Central memory CD4-positive, alpha-beta T cell (primary cell): ENCODE measurements at regions not wholly inside any gene's neighbourhood (a gene's known extent, or its start where the extent isn't known, plus 50 kb on each side); places are given as distances from the start of the nearest gene placed in this dataset.
"Not testable (repeated sequence)": the region's sequence is repeated elsewhere in the genome, so short reads cannot be mapped to it uniquely, and the experiment has no call there.

ENCODE experiments used
- DNase-seq: peaks from one replicate; pipeline ENCODE4 v3.0.0; 2022

DNA sequence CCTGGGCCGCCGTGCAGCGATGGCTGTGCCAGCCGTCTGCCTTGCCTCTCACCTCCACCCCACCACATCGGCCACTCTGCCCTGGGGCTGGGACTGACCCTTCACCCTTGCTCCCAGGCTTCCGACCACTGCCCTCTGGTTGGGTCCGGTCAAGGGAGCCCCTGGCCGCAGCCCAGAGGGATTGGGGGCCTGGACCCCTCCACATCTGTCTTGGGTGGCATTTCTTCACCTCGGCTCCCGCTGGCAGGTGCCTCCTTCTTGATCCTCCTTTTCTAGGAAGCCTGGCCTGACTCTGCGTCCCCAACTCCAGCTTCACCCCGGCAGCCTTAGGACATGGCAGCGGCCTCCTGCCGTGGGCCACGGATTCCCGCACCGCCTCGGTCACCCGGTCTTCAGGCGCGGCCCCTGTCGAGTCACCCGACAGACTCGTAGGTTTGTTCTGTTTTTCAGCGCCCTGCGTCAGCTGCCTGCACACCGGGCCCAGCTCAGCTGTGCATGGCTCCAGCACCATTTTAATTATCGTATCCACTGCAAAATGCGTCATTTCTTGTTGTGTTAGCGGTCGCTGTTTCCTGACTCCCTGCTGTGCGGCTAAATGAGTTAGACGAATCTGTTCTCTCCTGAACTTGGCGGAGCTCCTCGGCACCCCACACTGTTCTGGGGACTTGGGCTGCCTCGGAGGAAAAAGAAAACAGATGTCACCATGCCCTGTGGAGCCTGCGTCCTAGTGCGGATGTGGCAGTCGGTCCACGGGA is 124.0 kb downstream of the FAM53A start:
- DNase-seq = no peak

DNA sequence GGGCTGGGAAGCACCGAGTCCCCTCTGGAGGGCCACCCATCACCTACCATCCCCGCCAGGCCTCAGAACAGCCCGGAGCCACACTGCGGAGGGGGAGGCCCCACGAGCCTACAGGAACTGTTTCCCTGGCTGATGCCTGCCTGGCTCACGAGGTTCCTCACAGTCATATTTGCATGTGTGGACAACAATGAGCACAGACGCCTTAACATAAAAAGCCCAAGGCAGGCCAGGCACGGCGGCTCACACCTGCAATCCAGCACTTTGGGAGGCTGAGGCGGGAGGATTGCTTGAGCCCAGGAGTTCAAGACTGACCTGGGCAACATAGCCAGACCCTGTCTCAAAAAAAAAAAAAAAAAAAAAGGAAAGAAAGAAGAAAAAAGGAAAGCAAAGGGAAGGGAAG is 125.9 kb downstream of the FAM53A start:
- no peak for DNase-seq

DNA sequence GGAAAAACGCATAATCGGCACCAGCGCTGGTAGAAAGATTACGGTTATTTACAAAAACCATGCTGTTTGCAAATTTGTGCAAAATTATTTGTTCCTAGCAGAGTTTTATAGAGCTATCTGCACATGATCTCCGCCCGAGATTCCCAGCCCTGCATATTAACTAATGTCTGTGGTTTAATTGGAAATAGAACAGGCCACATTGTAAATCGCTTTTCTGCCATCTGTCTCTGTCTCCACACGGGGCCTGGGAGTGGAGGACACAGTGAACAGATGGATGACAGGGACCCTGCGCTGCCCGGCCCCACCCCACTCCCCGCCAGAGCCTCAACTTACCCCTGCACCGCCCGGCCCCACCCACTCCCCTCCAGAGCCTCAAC is 126.9 kb downstream of the FAM53A start:
- no peak for DNase-seq

DNA sequence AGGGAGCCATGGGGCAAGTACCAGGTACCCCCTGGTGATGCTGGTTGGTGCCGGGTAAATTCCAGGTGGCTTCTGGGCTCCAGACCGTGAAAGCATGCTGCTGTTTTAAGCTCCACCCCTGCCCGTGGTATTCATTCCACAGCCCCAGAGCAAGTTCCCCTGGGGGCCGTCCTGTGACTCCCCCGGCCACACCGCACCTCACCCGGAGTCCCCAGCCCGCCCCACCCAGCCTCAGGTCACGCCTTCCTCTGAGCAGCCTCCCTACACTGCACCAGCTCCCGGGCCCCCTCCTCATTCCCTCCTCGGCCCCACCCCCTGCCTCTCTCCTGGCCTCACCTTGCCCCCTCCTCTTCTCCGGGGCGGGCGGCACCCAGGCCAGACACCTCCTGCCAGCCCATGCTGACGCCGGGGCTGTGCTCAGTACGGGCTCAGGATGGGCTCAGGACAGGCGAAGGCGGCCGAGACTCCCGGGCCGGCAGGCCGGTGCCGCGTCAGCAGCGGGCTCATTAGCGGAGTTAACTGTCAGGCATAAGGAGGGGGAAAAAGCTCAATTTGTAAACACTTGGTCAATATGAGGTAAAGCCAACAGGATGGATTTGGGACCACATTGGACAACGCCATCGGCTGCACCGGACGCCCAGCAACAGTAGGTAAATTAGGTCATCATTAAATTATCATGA is 127.4 kb downstream of the FAM53A start:
- no peak for DNase-seq

DNA sequence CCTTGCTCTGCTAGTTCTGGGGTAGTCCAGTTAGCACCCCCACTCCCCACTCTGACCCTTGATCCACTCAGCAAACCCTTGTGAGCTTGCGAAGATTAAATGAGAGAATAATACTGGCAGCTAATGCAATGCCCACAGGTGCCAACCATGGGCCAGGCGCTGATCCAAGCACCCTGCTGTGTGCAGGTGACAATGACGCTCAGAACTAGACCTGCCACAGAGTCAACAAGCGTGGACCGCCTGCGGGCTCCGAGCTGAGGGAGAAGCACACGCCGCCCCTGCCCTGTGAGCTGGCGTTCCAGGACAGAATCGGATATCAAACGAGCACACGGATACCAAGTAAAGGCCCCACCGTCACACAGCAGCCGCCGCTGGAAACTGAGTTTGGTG is 129.2 kb downstream of the FAM53A start:
- DNase-seq = no peak

DNA sequence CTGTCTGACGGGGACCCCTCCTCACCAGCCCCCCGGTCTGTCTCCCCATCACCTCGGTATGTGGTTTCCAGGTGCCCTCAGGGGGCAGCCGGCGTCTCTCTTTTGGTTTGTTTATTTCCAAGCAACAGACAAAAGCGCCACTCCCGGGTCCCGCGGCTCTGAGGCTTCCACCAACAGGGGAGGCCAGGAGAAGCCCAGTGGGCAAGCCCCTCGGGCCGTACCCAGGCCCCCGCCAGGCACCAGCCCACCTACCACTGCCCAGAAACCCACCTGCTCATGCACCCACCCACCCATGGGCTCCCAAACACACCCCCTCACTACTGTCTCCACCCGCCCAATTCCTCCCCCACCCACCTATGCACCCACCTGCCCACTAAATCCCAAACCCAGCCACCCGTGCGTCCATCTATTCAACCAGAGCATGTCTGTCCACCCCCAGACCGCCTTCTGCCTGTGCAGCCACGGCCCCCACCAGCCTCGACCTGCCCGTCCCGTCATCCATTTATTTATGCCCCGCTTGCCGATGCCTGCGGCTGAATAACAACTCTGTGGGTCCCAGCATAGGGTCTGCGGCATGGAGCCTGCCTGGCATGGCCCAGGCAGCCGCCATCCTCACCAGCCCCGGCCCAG is 129.8 kb downstream of the FAM53A start:
- DNase-seq = no peak

DNA sequence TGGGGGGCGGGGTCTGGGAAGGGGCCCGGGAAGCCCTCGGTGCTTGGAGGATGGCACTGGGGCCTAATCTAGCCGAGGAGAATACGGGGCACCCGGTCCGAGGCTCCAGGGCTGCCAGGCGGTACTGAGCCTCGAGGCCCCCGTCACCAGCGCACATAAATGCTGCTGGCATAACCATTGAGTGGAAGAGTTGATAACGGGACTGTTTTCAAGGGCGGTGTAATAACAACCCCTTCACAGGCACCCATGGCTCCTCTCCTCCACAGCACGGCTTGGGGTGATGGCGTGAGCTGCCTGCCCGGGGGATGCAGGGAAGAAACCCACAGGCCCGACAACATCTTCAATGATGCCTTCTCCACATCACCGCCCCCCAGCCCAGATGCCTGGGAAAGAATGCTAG is 130.7 kb downstream of the FAM53A start:
- DNase-seq = no peak

DNA sequence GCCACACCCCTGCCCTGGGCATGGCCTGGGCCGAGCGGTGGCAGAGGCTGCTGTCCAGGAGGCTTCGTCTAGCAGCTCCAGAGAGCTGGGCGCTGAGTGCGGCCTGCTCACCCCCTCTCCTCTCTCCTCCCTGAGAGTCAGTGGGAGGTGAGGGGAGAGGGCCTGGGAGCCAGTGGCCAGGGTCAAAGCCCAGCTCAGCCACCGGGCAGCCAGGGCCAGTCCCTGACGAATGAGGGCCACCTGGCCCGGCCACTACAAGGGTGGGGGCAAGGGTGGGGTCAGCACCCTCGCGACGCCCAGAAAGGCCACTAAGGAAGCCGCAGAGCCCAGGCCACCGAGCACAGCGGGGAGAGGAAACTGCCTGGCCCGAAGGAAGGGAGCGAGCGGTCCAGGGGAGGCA is 131.7 kb downstream of the FAM53A start:
- no peak for DNase-seq

DNA sequence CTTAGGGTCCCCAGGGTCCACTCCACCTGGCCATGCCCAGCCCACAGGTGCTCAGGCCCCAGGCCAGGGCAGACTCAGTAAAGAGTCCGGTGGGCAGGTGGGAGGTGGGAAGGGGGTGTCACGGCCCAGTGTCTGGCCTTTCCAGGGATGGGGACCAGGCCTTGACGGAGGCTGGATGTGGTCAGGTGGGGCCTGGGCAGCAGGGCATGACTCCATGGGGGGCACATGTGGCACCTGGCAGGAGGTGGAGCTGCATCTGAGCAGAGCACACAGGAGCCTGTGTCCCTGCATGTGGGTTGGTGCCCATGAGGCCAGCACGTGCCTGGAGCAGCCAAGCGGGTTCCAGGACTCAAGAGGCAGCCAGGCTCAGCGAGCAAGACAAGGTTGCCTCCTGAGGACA is 132.9 kb downstream of the FAM53A start:
- no peak for DNase-seq

DNA sequence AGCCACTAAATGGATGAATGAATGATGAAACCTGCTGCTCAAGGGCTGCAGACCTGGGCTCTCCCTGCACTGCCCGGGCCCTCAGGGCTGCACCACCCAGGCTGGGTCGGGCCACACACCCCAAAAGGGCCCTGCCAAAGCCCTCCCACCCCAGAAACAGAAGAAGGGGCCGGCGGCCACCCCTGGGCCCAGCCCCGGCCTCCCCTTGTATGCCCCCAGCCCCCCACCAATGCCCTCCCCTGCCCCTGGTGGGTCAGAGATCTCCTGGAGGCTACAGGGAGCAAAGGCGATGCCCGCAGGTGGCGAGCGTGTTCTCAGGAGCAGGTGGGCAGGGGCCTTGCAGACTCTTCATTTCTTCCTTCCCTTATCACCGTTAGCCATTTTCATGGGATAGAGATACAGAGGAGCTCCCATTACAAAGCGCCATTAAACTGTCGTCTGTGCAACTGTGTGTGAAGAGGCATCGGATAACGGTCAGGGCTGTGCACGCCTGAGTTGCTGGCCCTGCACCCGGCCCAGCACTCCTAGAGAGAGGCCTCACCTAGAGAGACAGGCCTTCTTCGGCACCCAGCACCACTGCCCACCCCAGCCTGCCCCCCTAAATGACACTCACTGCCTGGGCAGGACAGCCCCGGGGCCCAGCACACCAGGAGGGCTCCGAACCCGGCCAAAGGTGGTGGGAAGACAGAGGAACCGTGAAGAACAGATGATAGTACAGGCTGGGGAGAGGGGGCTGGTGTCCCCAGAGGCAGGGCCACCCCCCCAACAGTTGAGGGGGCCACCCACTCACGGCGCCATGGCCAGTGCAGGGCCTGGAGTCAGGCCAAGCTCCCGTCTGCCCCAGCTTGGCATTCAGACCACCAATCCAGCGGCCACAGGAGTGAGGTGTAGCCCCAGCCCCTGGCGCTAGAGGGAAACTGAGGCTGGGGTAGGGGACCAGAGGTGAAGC is 133.7 kb downstream of the FAM53A start:
- no peak for DNase-seq

DNA sequence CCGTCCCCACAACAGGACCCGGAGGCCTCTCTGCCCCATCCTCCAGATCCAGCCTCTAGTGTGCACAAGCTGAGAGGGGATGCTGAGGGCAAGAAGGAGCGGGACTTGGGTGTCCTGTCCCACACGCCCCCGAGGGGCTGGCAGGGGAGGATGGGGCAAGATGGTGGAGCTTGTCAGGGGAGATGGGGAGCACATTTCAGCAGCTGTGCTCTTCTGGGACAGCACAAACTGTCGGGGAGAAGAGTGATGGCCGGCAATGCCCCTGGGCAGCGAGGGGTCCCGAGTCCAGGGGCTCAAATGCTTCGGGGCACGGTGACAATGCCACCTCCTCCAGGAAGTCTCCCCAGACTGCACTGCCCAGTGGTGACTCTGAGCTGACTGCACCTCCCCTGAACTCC is 134.5 kb downstream of the FAM53A start:
- DNase-seq = no peak

DNA sequence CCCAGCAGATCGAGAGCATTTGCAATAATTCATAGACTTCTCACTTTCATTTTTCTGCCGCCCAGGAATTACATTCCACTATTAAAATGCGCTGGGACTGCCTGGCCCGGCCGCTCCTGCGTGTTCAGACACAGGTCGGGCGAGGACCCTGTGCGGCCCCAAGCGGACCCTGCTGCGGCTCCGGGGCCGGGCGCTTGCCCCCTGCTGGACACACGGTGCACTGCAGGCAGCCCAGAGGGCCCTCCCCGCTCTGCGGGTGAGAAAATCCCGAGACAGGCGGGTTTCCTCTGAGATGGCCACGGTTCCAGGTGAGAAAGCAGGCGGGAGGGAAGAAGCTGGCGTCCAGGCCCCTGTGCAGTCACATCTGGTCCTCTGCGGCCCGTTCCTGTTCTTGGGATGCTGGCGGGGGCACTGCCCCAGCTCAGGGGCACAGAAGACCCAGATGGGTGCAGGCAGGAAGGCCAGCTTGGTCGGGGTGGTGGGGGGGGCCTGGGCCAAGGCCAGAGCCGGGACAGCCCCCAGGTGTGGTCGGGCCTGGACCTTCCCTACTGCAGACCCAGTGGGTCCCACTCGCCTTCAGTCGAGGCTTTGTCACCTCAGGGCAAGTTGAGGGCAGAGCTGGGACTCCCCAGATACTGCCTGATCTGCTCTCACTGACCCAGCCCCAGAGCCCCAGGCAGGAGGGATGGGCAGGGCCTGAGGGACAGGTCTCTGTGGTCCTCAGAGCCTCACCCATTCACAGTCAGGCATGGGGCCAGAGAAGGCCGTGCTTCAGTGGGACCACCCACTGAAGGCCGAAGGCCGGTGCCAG is 135.1 kb downstream of the FAM53A start:
- peak; percentile 42 for DNase-seq

DNA sequence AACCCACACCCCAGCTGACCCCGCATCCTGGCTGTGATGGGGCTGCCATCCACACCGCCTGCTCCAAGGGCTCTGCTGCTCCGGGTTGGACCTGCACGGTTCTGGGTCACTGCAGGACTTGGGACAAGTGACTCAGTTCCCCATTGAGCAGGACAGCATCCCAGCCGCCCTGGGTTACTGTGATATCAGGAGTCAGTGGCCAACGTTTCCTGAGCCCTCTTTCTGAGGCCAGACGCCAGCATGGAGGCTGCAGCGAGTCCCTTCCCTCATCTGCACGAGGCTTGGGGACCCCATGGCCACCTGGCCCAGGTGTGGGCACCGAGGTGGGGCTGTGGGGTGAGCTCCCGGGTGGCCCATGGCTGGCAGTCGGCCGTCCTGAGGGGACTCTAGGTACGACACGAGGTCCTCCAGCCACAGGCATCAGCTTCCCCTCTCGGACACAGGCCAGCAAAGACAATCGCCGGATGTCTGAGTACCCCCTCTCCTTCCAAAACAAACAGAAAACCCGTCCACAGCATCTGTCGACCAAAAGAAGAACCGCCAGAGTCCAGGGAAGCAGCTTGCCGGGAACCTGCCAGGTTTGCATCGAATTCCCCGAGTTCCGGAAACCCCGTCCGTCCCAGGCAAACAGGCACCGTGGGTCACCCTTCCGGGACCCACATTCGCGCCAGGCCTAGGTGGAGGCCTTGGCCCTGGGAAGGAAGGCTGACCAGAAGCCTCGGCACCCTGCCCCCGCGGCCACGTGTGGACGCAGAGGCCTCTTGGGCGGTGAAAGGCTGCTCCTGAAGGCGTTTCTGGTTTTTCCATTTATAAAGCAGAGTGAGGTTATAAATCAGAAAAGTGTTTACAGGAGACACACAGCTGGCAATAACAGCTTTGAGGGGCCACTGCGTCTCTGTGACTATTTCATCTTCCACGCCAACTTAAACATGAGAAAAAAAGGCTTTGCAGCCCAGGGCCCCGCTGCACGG is 136.0 kb downstream of the FAM53A start:
- no peak for DNase-seq

DNA sequence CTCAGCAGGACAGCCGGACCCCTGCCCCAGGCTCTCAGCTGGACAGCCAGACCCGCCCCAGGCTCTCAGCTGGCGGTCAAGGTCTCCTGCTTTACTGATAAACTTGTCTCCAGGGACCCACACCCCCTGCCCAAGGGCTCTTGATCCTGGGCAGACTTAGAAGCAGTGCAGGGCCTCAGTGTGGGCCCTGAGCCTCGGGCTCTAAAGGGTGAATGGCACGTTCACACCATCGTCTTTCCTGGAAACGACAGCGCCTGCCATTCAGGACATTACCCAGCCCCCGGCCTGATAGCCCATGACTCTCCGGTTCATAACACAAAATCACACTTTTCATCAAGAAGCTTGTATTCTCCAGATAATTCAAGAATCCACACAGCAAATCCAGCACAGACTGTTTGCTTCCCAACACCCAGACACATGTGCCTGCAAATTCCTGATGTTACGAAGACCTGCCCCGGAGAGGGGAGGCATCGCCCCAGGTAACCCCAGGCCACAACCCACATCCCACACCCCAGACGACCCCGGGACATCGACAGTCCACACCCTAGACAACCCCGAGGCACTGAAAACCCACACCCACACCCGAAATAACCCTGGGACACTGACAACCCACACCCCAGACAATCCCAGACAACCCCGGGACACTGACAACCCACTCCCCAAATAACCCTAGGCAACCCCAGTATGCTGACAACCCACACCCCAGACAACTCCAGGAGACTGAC is 136.8 kb downstream of the FAM53A start:
- no peak for DNase-seq

DNA sequence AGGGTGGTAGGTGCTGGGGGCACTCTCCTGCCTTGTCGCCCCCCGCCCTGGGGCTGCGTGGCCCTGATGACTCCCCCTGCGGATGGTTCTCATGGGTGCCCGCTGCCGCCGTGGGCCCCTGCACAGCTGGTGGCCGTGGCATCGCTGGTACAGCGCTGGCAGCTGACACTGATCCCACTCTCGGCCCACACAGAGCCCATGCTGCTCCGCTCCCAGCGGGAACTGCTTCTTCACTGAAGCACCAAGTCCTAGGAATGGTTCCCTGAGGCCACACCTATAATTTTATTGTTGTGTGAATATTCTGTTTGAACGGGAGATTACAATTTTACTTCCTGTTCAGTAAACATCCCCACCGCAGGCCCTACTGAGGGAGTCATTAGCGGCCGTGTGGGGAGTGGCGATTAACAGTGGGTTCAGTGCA is 138.6 kb upstream of the NKX1-1 start:
- DNase-seq = no peak

DNA sequence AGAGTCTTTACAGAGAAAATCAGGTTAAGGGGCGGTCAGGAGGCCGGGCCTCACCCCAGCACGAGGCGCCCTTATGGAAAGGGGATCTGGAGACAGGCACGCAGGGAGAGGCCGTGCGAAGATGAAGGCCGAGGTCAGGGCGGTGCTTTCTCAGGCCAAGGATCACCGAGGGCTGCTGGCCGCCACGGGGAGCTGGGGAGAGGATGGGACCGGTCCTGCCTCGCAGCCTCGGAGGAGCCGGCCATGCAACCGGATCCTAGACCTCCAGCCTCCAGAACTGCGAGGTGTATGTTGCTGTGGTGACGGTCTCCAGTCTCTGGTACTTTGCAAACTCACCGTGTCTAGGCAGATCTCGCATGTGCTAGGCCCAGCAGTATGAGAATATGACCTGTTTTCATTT is 138.2 kb upstream of the NKX1-1 start:
- DNase-seq = not testable (repeated sequence)

DNA sequence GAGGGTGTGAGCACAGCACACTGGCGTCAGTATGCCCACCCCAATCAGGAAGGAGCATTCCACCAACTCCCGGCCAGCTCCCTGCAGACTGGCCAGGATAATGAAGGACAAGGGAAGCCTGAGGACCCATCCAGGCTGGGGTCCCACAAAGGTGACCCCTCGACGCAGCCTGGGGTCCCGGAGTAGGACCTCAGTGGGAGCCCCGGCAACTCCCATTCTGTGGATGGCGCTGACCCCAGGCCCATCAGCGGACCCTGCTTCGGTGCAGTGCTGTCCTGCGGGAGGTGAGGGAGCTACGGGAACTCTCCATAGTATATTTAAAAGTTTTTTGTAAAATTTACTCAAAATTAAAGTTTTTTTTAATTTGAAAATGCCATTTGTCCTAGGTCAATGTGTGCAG is 137.7 kb upstream of the NKX1-1 start:
- no peak for DNase-seq

DNA sequence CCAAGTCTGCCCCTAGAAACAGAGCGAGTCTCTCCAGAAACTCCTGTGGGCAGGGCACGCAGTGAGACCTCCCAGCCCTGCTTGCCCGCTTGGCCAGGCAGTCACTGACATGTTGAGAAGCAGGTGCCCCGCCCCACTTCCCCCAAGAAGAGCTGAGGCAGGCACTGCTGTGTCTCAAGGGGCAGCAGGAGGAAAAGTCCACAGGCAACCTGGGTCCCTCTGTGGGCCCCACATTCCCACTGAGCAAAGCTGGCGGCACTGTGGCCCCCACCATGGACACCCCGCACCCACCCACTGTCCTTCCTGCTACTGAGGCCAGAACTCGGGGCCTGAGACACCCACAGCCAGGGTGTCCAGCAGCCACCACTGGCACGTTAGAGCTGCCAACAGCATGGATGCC is 137.3 kb upstream of the NKX1-1 start:
- no peak for DNase-seq

DNA sequence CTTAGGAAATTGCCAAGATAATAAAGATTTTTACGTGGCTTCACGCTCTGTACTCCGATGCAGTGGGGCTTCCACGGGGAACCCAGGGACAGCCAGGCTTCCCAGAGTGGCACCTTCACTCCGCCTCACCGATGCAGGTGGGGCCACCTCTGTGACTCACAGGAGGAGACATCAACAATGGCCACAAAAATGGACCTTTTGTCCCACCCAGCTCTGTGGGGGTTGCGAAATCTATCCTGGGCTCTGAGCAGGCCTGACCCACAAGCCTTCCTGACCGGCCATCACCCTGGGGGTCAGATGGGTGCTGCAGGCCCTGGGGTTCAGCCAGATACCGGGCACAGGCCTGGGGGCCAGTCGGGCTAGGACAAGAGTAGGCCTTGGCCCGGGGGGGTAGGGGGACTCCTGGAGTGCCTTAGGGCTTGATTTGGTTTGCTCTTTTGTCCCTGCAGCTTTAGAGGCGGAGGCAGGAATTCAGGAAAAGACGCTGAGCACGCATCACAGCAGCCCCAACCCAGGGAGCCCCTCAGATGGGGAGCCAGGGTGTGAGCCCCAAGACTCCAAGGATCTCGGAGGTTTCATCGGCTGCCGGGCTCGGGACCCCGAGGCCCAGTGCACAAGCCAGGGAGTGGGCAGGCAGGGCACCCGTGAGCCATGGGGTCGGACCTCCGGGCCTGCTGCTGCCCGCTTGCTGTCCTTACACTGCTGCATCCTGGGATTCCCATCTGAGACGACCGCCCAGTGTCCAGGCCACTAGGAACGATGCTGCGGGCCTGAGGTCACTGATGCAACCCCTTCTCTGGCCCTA is 136.5 kb upstream of the NKX1-1 start:
- DNase-seq = no peak

DNA sequence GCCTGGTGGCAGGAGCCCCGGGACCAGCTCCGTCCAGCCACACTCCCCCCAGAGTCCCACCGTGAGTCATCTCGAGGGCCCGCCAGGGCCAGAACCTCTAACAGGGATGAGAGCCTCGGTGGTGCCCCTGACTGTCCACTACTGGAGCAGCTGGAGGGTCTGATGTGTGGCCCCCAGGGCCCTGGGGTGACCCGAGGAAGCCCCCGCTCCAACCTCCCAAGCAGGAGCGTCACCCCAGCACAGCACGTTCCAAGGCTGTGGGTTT is 135.9 kb upstream of the NKX1-1 start:
- no peak for DNase-seq
